ENCODE measurements at regions not wholly inside any gene's neighbourhood (a gene's known extent, or its start where the extent isn't known, plus 50 kb on each side); places are given as distances from the start of the nearest gene placed in this dataset.
"Not testable (repeated sequence)": the region's sequence is repeated elsewhere in the genome, so short reads cannot be mapped to it uniquely, and the experiment has no call there.

DNA sequence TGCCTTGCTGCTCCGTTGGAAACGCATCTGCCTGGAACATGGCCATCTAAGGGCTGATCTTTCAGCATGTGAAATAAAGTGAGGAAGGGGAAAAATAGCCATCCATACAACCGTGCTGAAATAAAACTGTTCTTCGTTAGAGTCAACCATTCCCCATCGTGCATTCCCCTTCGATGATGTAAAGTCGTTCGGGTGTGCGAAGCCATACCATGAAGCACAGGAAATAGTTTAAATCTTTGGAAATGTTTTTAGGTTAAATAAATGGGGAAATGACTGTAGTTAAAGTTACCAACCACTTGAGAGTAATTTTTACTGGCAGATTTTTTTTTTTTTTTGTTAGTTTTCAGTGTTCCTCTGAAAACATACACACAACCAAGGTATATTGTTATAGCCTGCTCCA is 302.5 kb downstream of the SH3GL2 start:
- 89% methylated on average over 9 of the region's 9 CpGs for WGBS
- Histone ChIP-seq H3K4me1 (ENCODE audit: control insufficient read depth in 2 of 2, insufficient read depth in 2 of 2, low read length in 2 of 2) (no peaks in the 10 kb centered on the region), H3K36me3 (ENCODE audit: control insufficient read depth in 2 of 2, insufficient read depth in 2 of 2, low read length in 1 of 2) (no peaks in the 10 kb centered on the region), H3K4me3 (ENCODE audit: low read length in 2 of 2) (no peak overlapping the region), H3K27ac (ENCODE audit: low read depth in 1 of 2, low read length in 1 of 2) (no peak overlapping the region), H3K9me3 (ENCODE audit: control insufficient read depth in 2 of 2, insufficient read depth in 1 of 2, low read length in 1 of 2) (no peaks in the 10 kb centered on the region), H3K27me3 (ENCODE audit: control insufficient read depth in 2 of 2, insufficient read depth in 1 of 2, low read length in 1 of 2) (no peaks in the 10 kb centered on the region)
- no peak for DNase-seq (ENCODE audit: low read depth in 6 of 9, low spot score in 9 of 9)

- Histone ChIP-seq H3K4me1 (ENCODE audit: control insufficient read depth in 2 of 2, insufficient read depth in 2 of 2, low read length in 2 of 2) (no peaks in the 10 kb centered on the region), H3K36me3 (ENCODE audit: control insufficient read depth in 2 of 2, insufficient read depth in 2 of 2, low read length in 1 of 2) (no peaks in the 10 kb centered on the region), H3K27ac (ENCODE audit: low read depth in 1 of 2, low read length in 1 of 2) (no peak overlapping the region), H3K27me3 (ENCODE audit: control insufficient read depth in 2 of 2, insufficient read depth in 1 of 2, low read length in 1 of 2) (no peaks in the 10 kb centered on the region), H3K4me3 (ENCODE audit: low read length in 2 of 2) (no peak overlapping the region), H3K9me3 (ENCODE audit: control insufficient read depth in 2 of 2, insufficient read depth in 1 of 2, low read length in 1 of 2) (no peaks in the 10 kb centered on the region)
- DNase-seq (ENCODE audit: low read depth in 6 of 9, low spot score in 9 of 9) = no peak
- 91% methylated on average over 2 of the region's 2 CpGs for WGBS
Measured at GRCh38 chr9:17882688-17883594, 304.1 kb downstream of the SH3GL2 start.

GRCh38 chr9:17888066-17888465 is 309.2 kb downstream of the SH3GL2 start:
- no peaks in the 10 kb centered on the region for H3K4me1 ChIP-seq (ENCODE audit: control insufficient read depth in 2 of 2, insufficient read depth in 2 of 2, low read length in 2 of 2)
- 90% methylated on average over 4 of the region's 4 CpGs for WGBS

DNA sequence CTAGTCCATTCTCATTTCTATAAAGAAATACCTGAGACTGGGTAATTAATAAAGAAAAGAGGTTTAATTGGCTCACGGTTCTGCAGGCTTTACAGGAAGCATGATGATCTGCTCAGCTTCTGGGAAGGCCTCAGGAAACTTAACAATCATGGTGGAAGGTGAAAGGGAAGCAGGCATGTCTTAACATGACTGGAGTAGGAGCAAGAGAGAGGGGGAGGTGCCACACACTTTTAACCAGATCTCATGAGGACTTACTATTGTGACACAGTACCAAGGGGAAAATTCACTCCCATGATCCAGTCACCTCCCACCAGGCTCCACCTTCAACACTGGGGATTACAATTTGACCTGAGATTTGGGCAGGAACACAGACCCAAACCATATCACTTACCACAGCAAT is 310.1 kb downstream of the SH3GL2 start:
- H3K4me3 ChIP-seq (ENCODE audit: low read length in 2 of 2); DNase-seq (ENCODE audit: low read depth in 6 of 9, low spot score in 9 of 9); H3K27ac ChIP-seq (ENCODE audit: low read depth in 1 of 2, low read length in 1 of 2); H3K27me3 ChIP-seq (ENCODE audit: control insufficient read depth in 2 of 2, insufficient read depth in 1 of 2, low read length in 1 of 2); H3K36me3 ChIP-seq (ENCODE audit: control insufficient read depth in 2 of 2, insufficient read depth in 2 of 2, low read length in 1 of 2); H3K9me3 ChIP-seq (ENCODE audit: control insufficient read depth in 2 of 2, insufficient read depth in 1 of 2, low read length in 1 of 2); H3K4me1 ChIP-seq (ENCODE audit: control insufficient read depth in 2 of 2, insufficient read depth in 2 of 2, low read length in 2 of 2): not testable (repeated sequence)
- 61% methylated on average over 1 of the region's 1 CpG for WGBS

More at GRCh38 chr9:17888066-17888465, 309.2 kb downstream of the SH3GL2 start:
- Histone ChIP-seq H3K27me3 (ENCODE audit: control insufficient read depth in 2 of 2, insufficient read depth in 1 of 2, low read length in 1 of 2) (no peaks in the 10 kb centered on the region), H3K9me3 (ENCODE audit: control insufficient read depth in 2 of 2, insufficient read depth in 1 of 2, low read length in 1 of 2) (no peaks in the 10 kb centered on the region), H3K27ac (ENCODE audit: low read depth in 1 of 2, low read length in 1 of 2) (no peak overlapping the region), H3K36me3 (ENCODE audit: control insufficient read depth in 2 of 2, insufficient read depth in 2 of 2, low read length in 1 of 2) (no peaks in the 10 kb centered on the region), H3K4me3 (ENCODE audit: low read length in 2 of 2) (no peak overlapping the region)
- no peak for DNase-seq (ENCODE audit: low read depth in 6 of 9, low spot score in 9 of 9)

- H3K27ac ChIP-seq (ENCODE audit: low read depth in 1 of 2, low read length in 1 of 2) = no peak overlapping the region
- 71% methylated on average over 4 of the region's 4 CpGs for WGBS
Measured at GRCh38 chr9:17894501-17895160, 315.8 kb downstream of the SH3GL2 start.

GRCh38 chr9:17900606-17901005 is 321.7 kb downstream of the SH3GL2 start:
- no peaks in the 10 kb centered on the region for H3K36me3 ChIP-seq (ENCODE audit: control insufficient read depth in 2 of 2, insufficient read depth in 2 of 2, low read length in 1 of 2)
- H3K9me3 ChIP-seq (ENCODE audit: control insufficient read depth in 2 of 2, insufficient read depth in 1 of 2, low read length in 1 of 2) = no peaks in the 10 kb centered on the region
- 90% methylated on average over 7 of the region's 7 CpGs for WGBS
- H3K4me3 ChIP-seq (ENCODE audit: low read length in 2 of 2) = no peak overlapping the region
- H3K27me3 ChIP-seq (ENCODE audit: control insufficient read depth in 2 of 2, insufficient read depth in 1 of 2, low read length in 1 of 2) = peaks cover 4 to 8% of the 10 kb centered on the region in 2 donors
- no peak overlapping the region for H3K27ac ChIP-seq (ENCODE audit: low read depth in 1 of 2, low read length in 1 of 2)
- no peaks in the 10 kb centered on the region for H3K4me1 ChIP-seq (ENCODE audit: control insufficient read depth in 2 of 2, insufficient read depth in 2 of 2, low read length in 2 of 2)
- no peak for DNase-seq (ENCODE audit: low read depth in 6 of 9, low spot score in 9 of 9)

More at GRCh38 chr9:17894501-17895160, 315.8 kb downstream of the SH3GL2 start:
- no peaks in the 10 kb centered on the region for H3K4me1 ChIP-seq (ENCODE audit: control insufficient read depth in 2 of 2, insufficient read depth in 2 of 2, low read length in 2 of 2)
- no peak overlapping the region for H3K4me3 ChIP-seq (ENCODE audit: low read length in 2 of 2)
- no peaks in the 10 kb centered on the region for H3K36me3 ChIP-seq (ENCODE audit: control insufficient read depth in 2 of 2, insufficient read depth in 2 of 2, low read length in 1 of 2)
- no peak for DNase-seq (ENCODE audit: low read depth in 6 of 9, low spot score in 9 of 9)
- no peaks in the 10 kb centered on the region for H3K27me3 ChIP-seq (ENCODE audit: control insufficient read depth in 2 of 2, insufficient read depth in 1 of 2, low read length in 1 of 2)
- H3K9me3 ChIP-seq (ENCODE audit: control insufficient read depth in 2 of 2, insufficient read depth in 1 of 2, low read length in 1 of 2) = no peaks in the 10 kb centered on the region

- 44% methylated on average over 9 of the region's 9 CpGs for WGBS
- no peak for DNase-seq (ENCODE audit: low read depth in 6 of 9, low spot score in 9 of 9)
- Histone ChIP-seq H3K9me3 (ENCODE audit: control insufficient read depth in 2 of 2, insufficient read depth in 1 of 2, low read length in 1 of 2) (no peaks in the 10 kb centered on the region), H3K4me1 (ENCODE audit: control insufficient read depth in 2 of 2, insufficient read depth in 2 of 2, low read length in 2 of 2) (no peaks in the 10 kb centered on the region), H3K36me3 (ENCODE audit: control insufficient read depth in 2 of 2, insufficient read depth in 2 of 2, low read length in 1 of 2) (no peaks in the 10 kb centered on the region), H3K27ac (ENCODE audit: low read depth in 1 of 2, low read length in 1 of 2) (no peak overlapping the region), H3K27me3 (ENCODE audit: control insufficient read depth in 2 of 2, insufficient read depth in 1 of 2, low read length in 1 of 2) (peaks cover 25 to 36% of the 10 kb centered on the region in 2 donors), H3K4me3 (ENCODE audit: low read length in 2 of 2) (no peak overlapping the region)
Measured at GRCh38 chr9:17905366-17905765, 326.5 kb downstream of the SH3GL2 start.

GRCh38 chr9:17905781-17906175 is 326.9 kb downstream of the SH3GL2 start:
- no peak for DNase-seq (ENCODE audit: low read depth in 6 of 9, low spot score in 9 of 9)

DNA sequence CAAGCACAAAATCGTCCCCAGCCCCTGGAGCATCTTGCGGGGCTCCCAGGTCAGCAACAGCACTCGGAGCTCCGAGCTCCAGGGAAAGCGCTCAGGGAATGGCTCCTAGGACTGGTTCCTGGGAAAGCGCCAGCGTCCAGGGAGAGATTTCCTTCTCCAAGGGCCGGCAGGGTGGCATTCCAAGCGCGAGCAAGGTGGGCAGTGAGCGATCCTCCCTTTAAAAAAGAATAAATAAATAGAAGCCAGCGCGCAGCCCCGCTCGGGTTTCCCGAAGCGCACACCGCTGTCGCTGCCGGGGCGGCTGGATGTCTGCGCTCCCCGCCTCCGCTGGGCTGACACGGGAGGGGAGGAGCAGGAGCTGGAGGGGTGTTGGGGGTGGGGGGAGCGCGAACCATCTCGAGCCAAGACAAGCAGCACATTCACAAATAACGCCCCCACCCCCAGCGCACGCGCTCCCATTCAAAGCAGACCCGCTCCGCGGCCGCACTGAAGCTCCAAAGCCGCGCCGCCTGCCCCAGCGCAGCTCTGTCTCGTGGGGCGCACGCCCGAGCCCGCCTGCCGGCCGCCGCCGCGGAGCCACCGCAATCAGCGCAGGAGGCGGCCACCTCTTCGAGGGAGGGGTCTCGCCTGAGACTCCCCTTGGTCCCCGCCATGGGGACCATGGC is 327.4 kb downstream of the SH3GL2 start:
- H3K27ac ChIP-seq (ENCODE audit: low read depth in 1 of 2, low read length in 1 of 2) = no peak overlapping the region
- no peak overlapping the region for H3K4me3 ChIP-seq (ENCODE audit: low read length in 2 of 2)
- H3K9me3 ChIP-seq (ENCODE audit: control insufficient read depth in 2 of 2, insufficient read depth in 1 of 2, low read length in 1 of 2) = no peaks in the 10 kb centered on the region
- H3K4me1 ChIP-seq (ENCODE audit: control insufficient read depth in 2 of 2, insufficient read depth in 2 of 2, low read length in 2 of 2) = no peaks in the 10 kb centered on the region
- no peak for DNase-seq (ENCODE audit: low read depth in 6 of 9, low spot score in 9 of 9)
- 4% methylated on average over 56 of the region's 56 CpGs for WGBS
- H3K27me3 ChIP-seq (ENCODE audit: control insufficient read depth in 2 of 2, insufficient read depth in 1 of 2, low read length in 1 of 2) = peaks cover 25 to 36% of the 10 kb centered on the region in 2 donors
- no peaks in the 10 kb centered on the region for H3K36me3 ChIP-seq (ENCODE audit: control insufficient read depth in 2 of 2, insufficient read depth in 2 of 2, low read length in 1 of 2)

More at GRCh38 chr9:17905781-17906175, 326.9 kb downstream of the SH3GL2 start:
- Histone ChIP-seq H3K36me3 (ENCODE audit: control insufficient read depth in 2 of 2, insufficient read depth in 2 of 2, low read length in 1 of 2) (no peaks in the 10 kb centered on the region), H3K4me3 (ENCODE audit: low read length in 2 of 2) (no peak overlapping the region), H3K27me3 (ENCODE audit: control insufficient read depth in 2 of 2, insufficient read depth in 1 of 2, low read length in 1 of 2) (peaks cover 25 to 36% of the 10 kb centered on the region in 2 donors), H3K9me3 (ENCODE audit: control insufficient read depth in 2 of 2, insufficient read depth in 1 of 2, low read length in 1 of 2) (no peaks in the 10 kb centered on the region), H3K27ac (ENCODE audit: low read depth in 1 of 2, low read length in 1 of 2) (no peak overlapping the region), H3K4me1 (ENCODE audit: control insufficient read depth in 2 of 2, insufficient read depth in 2 of 2, low read length in 2 of 2) (no peaks in the 10 kb centered on the region)
- WGBS = 7% methylated on average over 16 of the region's 16 CpGs
